Testis (tissue), 2 donors: ENCODE measurements at regions not wholly inside any gene's neighbourhood (a gene's known extent, or its start where the extent isn't known, plus 50 kb on each side); places are given as distances from the start of the nearest gene placed in this dataset.

Source experiments
- CTCF ChIP-seq, 3 experiments: fragments of 450-650 bp in 2 of 3; fragments of 200-600 bp in 1 of 3; sonication (generic) in 1 of 3; IDR thresholded peaks; one replicate each; pipeline ENCODE4 v1.5.1; 2016 to 2019; ENCODE audit warnings: antibody characterized with exemption in 3 of 3, mild to moderate bottlenecking in 2 of 3, moderate library complexity in 1 of 3
- POLR2A ChIP-seq: fragments of 450-650 bp; IDR thresholded peaks from one replicate; pipeline ENCODE4 v1.6.1; 2017; ENCODE audit warnings: antibody characterized with exemption, mild to moderate bottlenecking, moderate library complexity

- TF ChIP-seq POLR2A (no peak), CTCF (IDR thresholded peaks at IDR 0.05) (no peak)
Observed at GRCh38 chr12:127133675-127134335, 1133.2 kb upstream of the TMEM132C start.
